Stimulated activated CD4-positive, alpha-beta T cell treated with anti-CD3 and anti-CD28 coated beads, TNF-alpha, amount 100 ng/mL, for 24 hours (primary cell): ENCODE measurements at regions not wholly inside any gene's neighbourhood (a gene's known extent, or its start where the extent isn't known, plus 50 kb on each side); places are given as distances from the start of the nearest gene placed in this dataset.

Source experiments
- DNase-seq, 3 experiments: peaks; one replicate each; pipeline ENCODE4 v3.0.0-alpha.2; 2020; ENCODE audit warnings: low read depth in 3 of 3

DNA sequence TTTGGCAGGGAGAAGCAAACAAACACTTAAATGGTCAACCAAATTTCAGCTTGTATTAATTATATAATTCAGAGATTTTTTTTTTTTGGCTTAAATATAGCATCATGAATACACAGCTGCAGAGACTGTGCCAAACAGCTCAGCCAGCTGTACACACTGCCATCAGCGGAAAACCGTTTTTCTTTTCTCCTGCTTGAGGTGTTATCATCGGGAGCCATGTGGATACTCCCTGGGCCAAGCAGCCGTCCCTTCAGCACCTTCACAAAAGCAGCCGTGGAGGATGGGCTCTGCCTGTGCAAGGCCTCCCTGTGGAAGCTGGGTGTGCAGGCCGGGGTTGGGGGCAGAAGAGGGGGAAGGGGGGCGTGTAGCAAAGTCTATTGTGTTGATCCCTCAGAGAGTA is 85.0 kb downstream of the NUF2 start:
- no peak for DNase-seq

- no peak for DNase-seq
These were observed 86.5 kb downstream of the NUF2 start for GRCh38 chr1:163408262-163408661.

DNA sequence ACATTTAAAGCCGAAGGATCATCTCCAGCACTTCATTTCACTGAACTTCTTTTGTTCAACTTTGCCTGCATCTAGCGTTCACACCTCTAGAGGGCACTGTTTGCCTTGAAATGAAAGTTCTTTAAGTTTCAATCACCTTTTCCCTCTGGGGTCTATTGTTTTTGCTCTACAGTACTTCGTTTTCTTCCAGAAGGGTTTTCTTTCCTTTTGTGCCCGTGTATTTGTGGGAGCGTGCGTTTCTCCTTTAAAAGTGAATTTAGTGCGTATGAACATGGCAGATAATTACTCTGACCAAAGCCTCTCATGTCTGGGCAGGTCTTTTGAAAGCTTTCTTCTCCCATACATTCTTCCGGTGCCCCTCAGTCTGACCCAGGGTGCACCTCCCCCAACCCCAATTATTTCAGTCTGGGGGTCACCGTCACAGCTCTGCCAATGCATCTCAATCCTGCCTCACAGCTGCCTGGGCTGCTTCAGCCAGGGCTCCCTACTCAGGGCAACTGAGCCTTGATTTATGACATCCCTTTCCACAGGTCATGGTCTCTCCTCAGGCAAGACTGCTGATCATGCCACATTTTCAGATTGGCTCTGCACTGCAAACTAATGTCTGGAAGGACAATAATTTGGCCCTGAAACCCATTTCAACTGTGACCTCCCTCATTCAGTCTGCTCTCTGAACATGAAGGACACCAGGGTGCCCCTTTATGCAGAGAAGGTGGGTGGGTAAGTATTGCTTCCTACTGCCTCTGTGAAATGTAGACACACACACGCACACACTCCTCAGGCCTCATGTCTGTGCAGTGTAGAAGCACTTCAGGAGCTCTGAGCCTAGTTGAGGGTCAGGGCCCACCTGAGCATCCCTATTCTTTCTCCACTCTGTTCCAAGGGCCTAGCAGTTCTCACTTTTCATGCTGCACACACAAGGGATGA is 88.6 kb downstream of the NUF2 start:
- peak in 1 of 3 experiments; percentile 11 for DNase-seq

- no peak for DNase-seq
These were observed 90.5 kb downstream of the NUF2 start for GRCh38 chr1:163412221-163412620.

GRCh38 chr1:163414778-163415177 is 93.0 kb downstream of the NUF2 start:
- DNase-seq: no peak

- no peak for DNase-seq
These were observed 99.9 kb downstream of the NUF2 start for GRCh38 chr1:163421701-163422100.

DNA sequence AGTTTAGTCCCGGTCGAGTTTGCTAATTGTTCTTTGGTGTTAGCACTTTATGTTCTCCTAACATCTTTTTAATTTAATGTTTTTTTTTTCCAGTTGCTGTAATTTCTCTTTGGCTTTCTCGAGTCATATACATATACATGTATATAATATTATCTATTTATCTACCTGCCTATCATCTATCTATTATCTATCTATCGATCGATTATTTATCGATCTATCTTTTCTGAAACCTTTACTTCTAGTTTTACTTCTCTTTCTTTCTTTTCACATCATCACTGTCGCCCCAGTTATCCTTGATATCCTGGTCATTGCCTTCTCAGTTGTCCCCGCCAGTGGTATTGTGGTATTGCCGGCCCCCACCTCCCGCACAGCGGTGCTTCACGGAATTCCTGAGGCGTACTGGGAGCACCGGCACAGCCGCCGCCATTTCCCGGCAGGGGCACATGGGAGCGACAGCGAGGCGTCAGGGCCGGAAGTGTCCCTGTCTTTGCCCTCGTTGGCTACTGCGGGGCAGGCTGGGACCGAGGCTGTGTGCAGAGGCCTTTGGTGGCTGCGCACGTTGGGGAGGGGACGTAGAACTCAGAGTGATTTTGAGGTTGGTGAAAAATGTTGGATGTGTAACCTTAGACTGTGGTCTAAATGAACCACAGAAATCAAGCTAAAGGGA is 101.1 kb downstream of the NUF2 start:
- DNase-seq: no peak

- no peak for DNase-seq
These were observed 104.9 kb downstream of the NUF2 start for GRCh38 chr1:163426505-163427251.

GRCh38 chr1:163427279-163427678 is 105.5 kb downstream of the NUF2 start:
- no peak for DNase-seq

DNA sequence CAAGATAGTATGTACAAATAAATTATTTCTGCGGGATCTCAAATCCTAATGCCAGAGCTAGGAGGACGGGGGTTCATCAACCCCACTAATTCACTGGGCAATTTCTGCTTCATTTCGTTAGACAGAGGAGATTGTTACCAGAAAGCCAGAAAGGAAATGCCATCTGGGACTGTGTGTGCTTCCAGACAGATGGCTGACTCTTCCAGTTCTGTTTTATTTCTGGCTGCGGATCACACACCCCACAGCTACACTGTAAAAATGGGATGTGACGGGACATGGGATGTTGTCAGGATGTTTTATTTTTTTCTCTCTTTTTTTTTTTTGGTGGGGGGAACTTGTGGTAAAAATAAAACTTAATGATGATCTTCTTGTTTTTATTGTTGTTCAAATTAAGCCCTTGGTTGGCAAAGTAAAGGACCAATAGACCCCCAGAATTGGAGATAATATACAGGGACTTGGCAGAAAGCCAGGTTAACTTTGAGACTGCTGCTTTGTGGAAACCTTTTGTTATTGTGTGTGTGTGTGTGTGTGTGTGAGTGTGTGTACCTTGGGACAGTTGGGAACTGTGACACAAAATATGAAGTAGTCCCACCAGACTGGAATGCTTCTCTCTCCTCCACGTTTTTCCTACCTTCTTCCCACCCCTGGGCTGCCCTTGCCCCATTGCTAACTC is 114.5 kb downstream of the NUF2 start:
- DNase-seq: no peak

DNA sequence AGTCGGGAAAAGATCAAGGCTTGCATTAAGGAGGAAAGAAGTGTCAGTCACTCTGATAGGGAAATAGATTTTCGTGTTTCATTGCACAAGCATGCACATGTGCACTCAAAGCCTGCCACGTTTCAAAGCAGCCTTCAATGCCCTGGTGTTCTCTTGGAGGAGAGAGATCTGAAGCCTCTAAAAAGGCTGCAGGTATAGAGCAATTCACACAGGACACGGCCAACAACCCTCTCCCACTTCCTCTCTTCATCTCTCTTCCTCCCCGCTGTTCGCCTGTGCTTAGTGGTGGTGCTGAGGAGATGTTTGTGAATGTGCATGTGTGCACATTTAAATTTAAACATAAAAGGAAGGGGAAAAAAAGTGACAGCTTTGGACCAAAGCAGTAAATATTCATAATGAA is 117.7 kb downstream of the NUF2 start:
- DNase-seq: no peak

GRCh38 chr1:163440090-163440489 is 118.3 kb downstream of the NUF2 start:
- no peak for DNase-seq

DNA sequence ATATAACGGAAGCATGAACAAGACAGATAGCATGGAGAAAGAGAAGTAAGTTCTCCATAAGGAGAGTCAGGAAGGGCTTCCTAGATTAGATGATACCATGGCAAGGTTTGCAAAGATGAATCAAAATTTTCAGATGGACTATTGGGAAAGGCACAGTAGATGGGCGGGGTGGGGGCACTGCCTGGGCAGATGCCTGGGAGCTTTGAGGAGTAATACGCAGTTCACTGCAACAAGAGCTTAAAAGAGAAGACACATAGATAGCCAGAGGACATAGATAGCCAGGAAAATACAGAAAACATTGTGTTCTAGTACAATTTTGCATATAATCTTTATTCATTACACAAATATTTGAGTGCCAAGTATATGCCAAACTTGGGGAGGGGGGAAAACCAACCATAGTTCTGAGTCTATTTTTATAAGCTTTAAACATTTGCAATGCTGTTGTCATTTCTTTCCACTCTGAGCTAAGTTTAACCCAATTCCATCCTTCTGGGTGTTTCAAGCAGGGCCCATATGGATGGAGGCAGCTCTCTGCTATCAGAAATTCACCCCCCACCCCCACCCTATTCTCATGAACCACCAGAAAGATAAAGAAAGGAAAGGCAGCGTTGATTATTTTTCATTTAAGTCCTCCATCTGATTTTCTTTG is 120.6 kb downstream of the NUF2 start:
- no peak for DNase-seq

DNA sequence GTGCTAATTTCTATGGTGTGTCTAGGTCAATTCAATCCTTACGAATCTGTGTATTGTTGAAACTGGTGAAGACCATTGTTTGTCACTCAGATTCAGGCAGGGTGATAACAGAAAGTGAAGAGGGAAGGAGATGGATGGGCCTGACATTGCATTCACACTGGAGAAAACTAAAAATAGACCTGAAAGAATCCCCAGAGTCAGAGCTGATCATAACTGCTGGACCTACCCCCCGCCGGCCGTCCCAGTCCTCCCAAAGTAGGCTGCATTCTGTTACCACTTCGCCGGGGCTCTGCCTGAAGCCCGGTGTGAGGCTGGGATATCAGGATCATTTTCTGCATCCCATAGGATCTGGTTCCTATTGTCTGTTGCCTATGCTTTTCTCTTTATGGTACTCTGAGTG is 121.1 kb downstream of the NUF2 start:
- no peak for DNase-seq

GRCh38 chr1:163443863-163444262 is 122.1 kb downstream of the NUF2 start:
- DNase-seq: no peak

DNA sequence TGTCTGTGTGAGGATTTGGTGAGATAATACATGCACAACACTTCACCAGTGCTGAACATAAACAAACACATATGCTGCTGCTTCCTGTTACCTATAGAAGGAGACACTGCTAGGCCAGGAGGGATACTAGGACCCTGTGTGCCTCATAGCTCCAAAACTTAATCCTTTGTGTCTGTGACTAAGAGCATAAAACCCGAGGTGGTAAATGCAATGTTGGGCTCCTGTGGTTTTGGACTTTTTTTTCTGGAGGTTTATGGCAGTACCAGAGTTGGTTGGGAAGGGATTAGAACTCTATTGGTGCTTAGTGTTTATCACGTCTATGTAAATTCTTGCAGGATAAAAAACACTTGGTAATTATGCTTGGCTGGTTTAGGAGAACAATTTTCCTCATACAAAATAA is 122.9 kb downstream of the NUF2 start:
- DNase-seq: no peak

- DNase-seq: no peak
These were observed 129.2 kb downstream of the NUF2 start for GRCh38 chr1:163450986-163451385.

DNA sequence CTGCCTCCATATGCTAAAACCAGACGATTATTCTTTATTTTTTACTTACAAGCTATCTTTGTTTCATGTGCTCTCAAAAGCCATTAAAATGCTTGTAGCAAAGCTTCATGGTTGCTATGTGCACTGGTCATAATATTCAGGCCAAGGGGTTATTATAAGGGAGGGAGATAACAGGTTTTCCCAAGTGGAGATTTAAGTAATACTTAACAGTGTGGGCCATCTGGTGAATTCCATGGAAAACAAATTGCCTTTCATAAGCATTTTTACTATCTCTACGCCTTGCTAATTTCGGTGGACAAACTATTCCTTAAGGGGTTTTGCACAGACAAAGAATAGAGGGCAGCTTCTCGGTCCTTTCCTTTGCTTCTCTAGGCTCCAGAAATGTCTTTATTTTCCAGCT is 137.8 kb downstream of the NUF2 start:
- DNase-seq: no peak

DNA sequence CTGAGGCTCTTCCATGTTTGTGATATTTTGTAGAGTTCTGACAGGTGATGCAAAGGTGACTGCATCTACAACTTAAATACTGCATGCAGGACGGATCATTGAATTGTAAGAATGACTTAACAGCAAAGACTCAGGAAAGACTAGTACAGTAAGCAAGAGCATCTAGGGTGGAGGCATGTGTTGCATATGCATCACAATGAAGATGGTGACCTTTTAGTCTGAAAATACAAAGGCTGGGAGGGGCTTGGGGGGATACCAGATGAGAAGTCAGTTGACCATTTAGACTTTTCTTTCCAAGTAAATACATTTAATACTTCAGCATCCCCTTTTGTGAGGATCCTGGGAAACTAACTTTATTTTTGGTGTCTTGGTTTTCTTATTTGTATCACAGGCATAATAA is 145.5 kb downstream of the NUF2 start:
- DNase-seq: no peak

DNA sequence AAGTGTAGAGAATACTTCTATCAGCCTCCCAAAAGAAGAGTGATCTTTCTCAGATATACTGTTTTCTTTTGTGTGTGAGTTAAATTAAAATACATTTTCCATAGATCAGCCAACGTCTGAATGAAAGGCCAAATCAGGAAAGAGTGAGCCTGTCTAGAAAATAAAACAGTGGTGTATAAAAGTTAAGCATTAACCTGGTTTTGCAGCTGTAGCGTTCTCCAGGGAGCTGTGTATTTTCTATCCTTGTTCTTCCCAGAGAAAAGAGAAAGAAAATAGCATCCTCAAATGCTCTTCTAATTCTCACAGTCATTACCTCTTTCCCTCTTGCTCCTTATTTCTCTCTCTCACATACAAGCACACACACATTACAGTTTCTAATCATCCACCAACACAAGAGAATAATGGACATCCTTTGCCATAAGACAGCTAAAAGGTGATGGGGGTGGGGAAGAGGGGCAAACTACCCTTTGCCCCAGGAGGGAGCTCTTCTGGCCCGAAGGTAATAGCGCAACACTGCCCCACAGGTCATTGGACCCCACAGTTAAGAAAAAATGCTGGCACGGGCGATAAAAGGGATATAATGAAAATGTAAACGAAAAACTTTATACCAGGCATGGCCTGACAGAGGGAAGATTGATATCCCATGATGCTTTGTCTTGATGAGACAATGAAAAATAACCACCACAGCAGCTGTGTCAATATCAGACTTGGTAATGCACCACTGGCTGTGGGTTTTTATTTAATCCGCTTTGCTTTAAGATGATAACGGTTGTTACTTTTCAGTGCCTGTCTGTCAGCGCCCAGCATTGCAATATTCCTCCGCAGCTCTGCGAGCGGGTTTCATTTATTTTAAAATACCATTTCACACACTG is 150.3 kb downstream of the NUF2 start:
- DNase-seq: no peak
